Hepatocyte (in vitro differentiated cells): ENCODE measurements at regions not wholly inside any gene's neighbourhood (a gene's known extent, or its start where the extent isn't known, plus 50 kb on each side); places are given as distances from the start of the nearest gene placed in this dataset.

Experiments used
- CTCF ChIP-seq: fragments of 200-600 bp; sonication (generic); IDR thresholded peaks from 2 replicates; pipeline ENCODE4 v1.5.1; 2016; ENCODE audit warnings: antibody characterized with exemption, mild to moderate bottlenecking; ENCODE audit not compliant: poor library complexity
- EZH2 ChIP-seq: fragments of 200-600 bp; sonication (generic); IDR thresholded peaks from 2 replicates; pipeline ENCODE4 v1.6.1; 2016; ENCODE audit warnings: antibody characterized with exemption, mild to moderate bottlenecking, borderline replicate concordance
- EZH2phosphoT487 ChIP-seq: fragments of 200-600 bp; sonication (generic); IDR thresholded peaks from one replicate; pipeline ENCODE4 v1.6.1; 2018; ENCODE audit warnings: antibody characterized with exemption, mild to moderate bottlenecking, low read depth, moderate library complexity; ENCODE audit not compliant: unreplicated experiment, severe bottlenecking

GRCh38 chr4:82172186-82172585 lies 201.6 kb downstream of the HNRNPD start:
- no peak for TF ChIP-seq CTCF
- no peak for TF ChIP-seq EZH2phosphoT487
- TF ChIP-seq EZH2, result no peak
